ENCODE measurements at regions not wholly inside any gene's neighbourhood (a gene's known extent, or its start where the extent isn't known, plus 50 kb on each side); places are given as distances from the start of the nearest gene placed in this dataset.

GRCh38 chr5:90338712-90339372 lies 70.7 kb downstream of the CETN3 start:
- no peaks in the 10 kb centered on the region for H3K9me3 ChIP-seq
- no peak for DNase-seq (ENCODE audit: low spot score in 2 of 2)
- no peaks in the 10 kb centered on the region for H3K27me3 ChIP-seq
- intact Hi-C loops (cut with DNase I) = no loop called here
- no peak overlapping the region for H3K4me3 ChIP-seq
- no peaks in the 10 kb centered on the region for H3K4me1 ChIP-seq
- TF ChIP-seq CTCF (IDR thresholded peaks at IDR 0.05) = no peak
- no peaks in the 10 kb centered on the region for H3K36me3 ChIP-seq
- no peak overlapping the region for H3K27ac ChIP-seq

- no peaks in the 10 kb centered on the region for H3K4me1 ChIP-seq
- H3K27me3 ChIP-seq = no peaks in the 10 kb centered on the region
- no peak overlapping the region for H3K4me3 ChIP-seq
- no peaks in the 10 kb centered on the region for H3K36me3 ChIP-seq
- intact Hi-C loops (cut with DNase I) = no loop called here
- H3K27ac ChIP-seq = no peak overlapping the region
- no peaks in the 10 kb centered on the region for H3K9me3 ChIP-seq
- no peak for TF ChIP-seq CTCF (IDR thresholded peaks at IDR 0.05)
- DNase-seq (ENCODE audit: low spot score in 2 of 2) = no peak
Observed at GRCh38 chr5:90337449-90338052, 72.0 kb downstream of the CETN3 start.

GRCh38 chr5:90336752-90337151 lies 72.8 kb downstream of the CETN3 start:
- H3K27ac ChIP-seq = no peak overlapping the region

GRCh38 chr5:90334741-90335140 lies 74.8 kb downstream of the CETN3 start:
- Histone ChIP-seq H3K36me3 (no peaks in the 10 kb centered on the region), H3K27ac (no peak overlapping the region), H3K27me3 (no peaks in the 10 kb centered on the region), H3K4me1 (no peaks in the 10 kb centered on the region), H3K4me3 (no peak overlapping the region), H3K9me3 (no peaks in the 10 kb centered on the region)
- TF ChIP-seq CTCF (IDR thresholded peaks at IDR 0.05) = no peak
- intact Hi-C loops (cut with DNase I) = no loop called here
- DNase-seq (ENCODE audit: low spot score in 2 of 2) = no peak

More at GRCh38 chr5:90336752-90337151, 72.8 kb downstream of the CETN3 start:
- Histone ChIP-seq H3K36me3 (no peaks in the 10 kb centered on the region), H3K4me3 (no peak overlapping the region), H3K4me1 (no peaks in the 10 kb centered on the region), H3K9me3 (no peaks in the 10 kb centered on the region), H3K27me3 (no peaks in the 10 kb centered on the region)
- no peak for DNase-seq (ENCODE audit: low spot score in 2 of 2)
- TF ChIP-seq CTCF (IDR thresholded peaks at IDR 0.05) = no peak
- intact Hi-C loops (cut with DNase I) = no loop called here

GRCh38 chr5:90329911-90330310 lies 79.6 kb downstream of the CETN3 start:
- H3K36me3 ChIP-seq = no peaks in the 10 kb centered on the region
- no peak for DNase-seq (ENCODE audit: low spot score in 2 of 2)
- H3K9me3 ChIP-seq = no peaks in the 10 kb centered on the region
- intact Hi-C loops (cut with DNase I) = no loop called here
- no peak for TF ChIP-seq CTCF (IDR thresholded peaks at IDR 0.05)
- no peak overlapping the region for H3K27ac ChIP-seq
- no peak overlapping the region for H3K4me3 ChIP-seq
- no peaks in the 10 kb centered on the region for H3K27me3 ChIP-seq
- no peaks in the 10 kb centered on the region for H3K4me1 ChIP-seq
